Fibroblast of skin of left quadriceps (primary cell): ENCODE measurements at regions not wholly inside any gene's neighbourhood (a gene's known extent, or its start where the extent isn't known, plus 50 kb on each side); places are given as distances from the start of the nearest gene placed in this dataset.
"Not testable (repeated sequence)": the region's sequence is repeated elsewhere in the genome, so short reads cannot be mapped to it uniquely, and the experiment has no call there.

ENCODE experiments used
- DNase-seq, 2 experiments: peaks; one replicate each; pipeline ENCODE4 v3.0.0-alpha.2; 2013; ENCODE audit warnings: low read depth in 2 of 2

DNA sequence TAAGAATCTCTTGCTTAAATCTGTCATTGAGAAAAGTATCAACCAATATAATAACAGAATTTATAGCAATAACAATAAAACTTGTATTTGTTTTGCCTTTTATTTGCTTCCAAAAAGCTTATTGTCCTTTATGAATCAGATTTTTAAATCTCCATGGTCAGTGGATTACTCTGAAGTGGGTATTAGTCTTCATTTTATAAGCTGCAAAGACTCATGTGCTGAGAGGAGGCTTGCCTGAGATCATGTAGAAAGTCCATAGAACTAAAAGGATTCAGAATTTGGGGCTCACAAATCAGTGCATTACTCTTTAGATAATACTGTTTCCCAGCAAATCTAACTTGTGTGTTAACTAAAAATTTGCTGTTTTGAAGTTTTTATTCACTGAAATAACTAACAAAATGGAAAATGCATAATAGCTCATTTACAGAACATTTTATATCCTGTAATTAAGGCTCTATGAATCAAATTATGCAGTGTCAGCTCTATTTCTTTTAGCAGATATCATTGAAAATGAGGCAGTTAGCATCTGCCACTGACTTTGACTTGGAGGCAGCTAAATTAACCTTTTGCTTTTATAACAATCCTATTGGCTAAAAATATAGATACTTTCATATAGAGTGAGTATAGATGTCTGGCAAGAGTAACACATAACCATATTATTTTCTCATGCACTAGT lies 781.1 kb upstream of the CITED2 start:
- DNase-seq: no peak

GRCh38 chr6:140153703-140154102 lies 779.3 kb upstream of the CITED2 start:
- DNase-seq: no peak

DNA sequence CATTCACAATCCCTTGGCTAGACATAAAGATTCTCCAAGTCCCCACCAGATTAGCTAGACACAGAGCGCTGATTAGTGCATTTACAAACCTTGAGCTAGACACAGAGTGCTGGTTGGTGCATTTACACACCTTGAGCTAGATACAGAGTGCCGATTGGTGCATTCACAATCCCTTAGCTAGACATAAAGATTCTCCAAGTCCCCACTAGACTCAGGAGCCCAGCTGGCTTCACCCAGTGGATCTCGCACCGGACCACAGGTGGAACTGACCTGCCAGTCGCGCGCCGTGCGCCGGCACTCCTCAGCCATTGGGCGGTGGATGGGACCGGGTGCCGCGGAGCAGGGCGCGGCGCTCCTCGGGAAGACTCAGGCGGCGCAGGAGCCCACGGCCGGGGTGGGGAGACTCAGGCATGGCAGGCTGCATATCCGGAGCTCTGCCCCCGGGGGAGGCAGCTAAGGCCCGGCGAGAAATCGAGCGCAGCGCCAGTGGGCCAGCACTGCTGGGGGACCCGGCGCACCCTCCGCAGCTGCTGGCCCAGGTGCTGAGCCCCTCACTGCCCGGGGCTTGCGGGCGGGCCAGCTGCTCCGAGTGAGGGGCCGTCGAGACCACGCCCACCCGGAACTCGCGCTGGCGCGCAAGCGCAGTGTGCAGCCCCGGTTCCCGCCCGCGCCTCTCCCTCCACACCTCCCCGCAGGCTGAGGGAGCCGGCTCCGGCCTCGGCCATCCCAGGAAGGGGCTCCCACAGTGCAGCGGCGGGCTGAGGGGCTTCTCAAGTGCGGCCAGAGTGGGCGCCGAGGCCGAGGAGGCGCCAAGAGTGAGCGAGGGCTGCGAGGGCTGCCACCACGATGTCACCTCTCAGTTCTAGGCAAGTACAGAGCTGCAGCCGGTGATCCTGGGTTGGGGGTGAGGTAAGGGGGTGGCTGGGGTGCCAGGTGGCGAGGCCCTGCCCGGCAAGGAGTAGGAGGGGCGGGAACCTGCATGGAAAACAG lies 773.7 kb upstream of the CITED2 start:
- DNase-seq: not testable (repeated sequence)

- DNase-seq: no peak
These were observed 766.4 kb upstream of the CITED2 start for GRCh38 chr6:140140891-140141290.

- DNase-seq: no peak
These were observed 764.0 kb upstream of the CITED2 start for GRCh38 chr6:140138311-140139010.

GRCh38 chr6:140134224-140134623 lies 759.8 kb upstream of the CITED2 start:
- DNase-seq: no peak

DNA sequence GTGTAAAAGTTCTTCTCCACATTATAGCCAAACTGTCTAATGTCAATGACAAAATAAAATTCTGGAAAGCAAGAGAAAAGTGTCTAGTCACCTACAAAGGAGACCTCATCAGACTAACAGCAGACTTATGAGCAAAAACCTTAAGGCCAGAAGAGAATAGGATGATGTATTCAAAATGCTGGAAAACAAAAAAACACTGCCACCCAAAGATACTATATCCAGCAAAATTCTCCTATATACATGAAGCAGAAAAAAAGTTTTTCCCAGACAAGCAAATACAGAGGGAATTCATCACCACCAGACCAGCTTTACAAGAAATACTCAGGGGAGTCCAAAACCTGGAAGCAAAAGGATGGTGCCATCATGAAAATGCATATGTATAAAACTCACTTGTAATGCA lies 755.6 kb upstream of the CITED2 start:
- DNase-seq: no peak

- DNase-seq: no peak
These were observed 750.0 kb upstream of the CITED2 start for GRCh38 chr6:140124498-140124897.

DNA sequence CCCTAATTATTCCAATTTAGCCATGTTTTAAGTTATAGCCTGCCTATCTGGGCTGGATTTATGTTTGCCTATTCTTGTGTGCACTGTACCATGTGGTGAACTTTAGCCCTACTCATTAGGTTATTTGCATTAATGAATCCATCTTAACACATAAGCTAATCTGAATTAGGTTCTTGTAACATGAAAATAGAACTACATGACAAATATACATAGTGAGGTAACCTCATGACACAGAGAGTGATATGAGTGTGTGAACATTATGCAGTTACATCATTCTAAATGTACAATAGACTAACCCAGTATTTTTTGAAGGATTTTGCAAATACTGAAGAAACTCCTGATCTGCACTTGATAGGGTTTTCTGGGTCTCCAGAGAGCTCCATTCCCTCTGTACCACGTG lies 733.7 kb upstream of the CITED2 start:
- DNase-seq: no peak

- no peak for DNase-seq
These were observed 732.8 kb upstream of the CITED2 start for GRCh38 chr6:140107216-140107615.

DNA sequence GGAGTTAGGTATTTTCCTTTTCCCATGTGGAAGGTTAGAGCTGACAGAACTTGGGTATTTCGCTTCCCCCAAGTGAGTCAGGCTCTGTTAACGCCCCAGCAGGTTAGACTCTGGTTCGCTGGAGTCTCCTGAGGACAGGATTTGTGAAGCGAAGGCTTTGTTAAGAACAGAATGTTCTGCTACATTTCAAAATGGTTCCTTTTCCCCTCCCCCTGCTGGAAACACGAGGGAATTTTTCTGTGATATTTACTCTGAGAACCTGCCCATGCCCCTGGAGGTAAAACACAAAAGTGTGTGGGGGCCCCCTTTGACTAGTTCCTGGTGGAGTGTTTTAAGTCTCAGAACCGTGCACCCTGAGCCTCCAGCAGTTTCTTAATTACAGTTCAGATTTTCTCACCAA lies 731.4 kb upstream of the CITED2 start:
- no peak for DNase-seq

DNA sequence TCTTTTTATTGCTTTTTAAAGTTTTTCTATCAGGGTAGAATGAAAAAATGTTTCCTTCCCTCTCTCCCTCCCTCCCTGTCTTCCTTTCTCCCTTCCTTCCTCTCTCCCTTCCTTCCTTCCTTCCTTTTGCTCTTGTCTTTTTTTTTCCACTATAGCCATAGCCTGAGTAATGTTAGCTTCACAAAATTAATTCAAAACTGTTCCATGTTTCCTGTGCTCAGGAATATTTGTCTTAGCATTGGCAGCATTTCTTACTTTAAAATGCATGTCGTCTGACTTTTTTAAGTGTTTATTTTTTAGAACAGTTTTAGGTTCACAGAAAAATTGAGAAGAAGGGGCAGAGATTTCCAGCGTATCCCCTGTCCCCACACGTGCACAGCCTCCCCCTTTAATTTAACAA lies 730.8 kb upstream of the CITED2 start:
- no peak for DNase-seq

GRCh38 chr6:140101818-140102217 lies 727.4 kb upstream of the CITED2 start:
- DNase-seq: no peak

GRCh38 chr6:140101367-140101766 lies 726.9 kb upstream of the CITED2 start:
- peak; percentile 20 to 31 for DNase-seq

DNA sequence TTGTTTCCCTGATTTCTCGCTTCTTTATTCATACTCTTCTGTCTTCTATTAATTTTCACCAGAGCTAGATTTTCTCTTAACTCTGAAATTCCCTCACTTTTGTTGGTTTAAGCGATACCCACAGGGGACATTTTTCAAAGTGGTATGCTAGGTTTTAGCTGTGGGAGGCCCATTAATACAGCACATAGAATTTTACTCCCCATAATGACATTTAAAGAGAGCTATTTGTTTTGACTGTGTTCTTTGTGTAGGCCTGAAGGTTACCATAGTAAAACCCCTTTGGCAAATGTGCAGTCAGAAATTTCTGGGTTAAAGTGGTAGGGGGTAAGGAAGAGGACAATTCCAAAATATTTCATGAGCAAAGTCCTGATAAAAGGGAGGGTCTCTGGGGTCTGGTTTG lies 721.1 kb upstream of the CITED2 start:
- no peak for DNase-seq

DNA sequence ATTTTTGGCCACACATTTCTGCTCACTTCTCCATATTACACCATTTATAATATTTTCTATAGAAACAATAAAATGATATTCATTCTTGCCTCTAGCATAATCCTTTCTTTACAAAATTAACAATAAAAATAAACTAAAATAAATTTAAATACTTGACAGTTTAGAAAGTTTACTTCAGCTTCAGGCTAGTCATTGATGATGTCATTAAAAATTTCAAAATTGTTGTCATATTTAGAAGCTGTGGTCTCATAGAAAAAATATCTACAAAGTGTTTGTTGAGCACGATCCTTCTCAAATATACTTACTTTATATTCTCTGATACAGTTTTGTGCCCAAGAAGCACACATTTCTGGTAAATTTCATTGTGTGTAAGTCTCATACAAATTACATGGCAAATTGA lies 717.4 kb upstream of the CITED2 start:
- no peak for DNase-seq

- no peak for DNase-seq
These were observed 716.4 kb upstream of the CITED2 start for GRCh38 chr6:140090871-140091270.

DNA sequence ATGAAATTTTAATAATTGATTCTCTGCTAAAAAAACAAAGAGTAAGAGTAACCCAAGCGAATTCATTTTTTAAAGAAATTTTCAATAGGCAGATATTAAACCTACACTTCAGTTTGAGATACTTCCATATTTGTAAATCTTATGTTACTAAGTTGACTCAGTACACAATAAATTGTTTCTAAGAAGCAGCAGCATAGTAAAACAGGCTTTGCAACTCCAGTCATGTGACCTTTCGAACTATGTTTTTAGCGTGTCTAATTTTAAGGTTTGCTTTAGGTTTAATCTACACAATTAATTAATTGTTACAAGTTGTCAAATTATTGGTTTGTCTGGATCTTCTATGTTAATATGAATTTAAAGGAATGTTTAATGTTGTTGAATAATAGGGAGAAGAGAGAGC lies 708.9 kb upstream of the CITED2 start:
- DNase-seq: no peak

DNA sequence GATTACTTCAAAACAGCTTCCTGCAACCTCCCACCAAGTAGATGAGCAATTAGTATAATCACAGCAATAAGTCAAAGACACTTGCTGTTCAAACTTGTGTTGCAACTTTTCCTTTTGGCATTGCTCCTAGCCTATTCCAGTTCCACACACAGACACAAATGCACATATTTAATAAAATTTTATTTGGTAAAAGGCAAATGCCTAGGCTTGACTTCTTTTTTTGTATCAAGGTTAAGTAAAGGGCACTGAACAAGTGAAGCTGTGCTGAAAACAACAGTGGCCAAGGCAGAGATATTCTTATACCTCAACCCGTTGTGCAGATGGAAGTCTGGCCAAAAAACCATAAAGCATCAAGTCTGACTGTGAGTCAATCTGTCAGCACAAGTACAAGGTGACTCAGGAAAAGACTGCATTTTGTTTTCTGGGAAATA lies 708.4 kb upstream of the CITED2 start:
- DNase-seq: peak; percentile 83 to 88

- no peak for DNase-seq
These were observed 704.9 kb upstream of the CITED2 start for GRCh38 chr6:140079328-140079727.

GRCh38 chr6:140078561-140079125 lies 704.2 kb upstream of the CITED2 start:
- peak; percentile 99 for DNase-seq
